ENCODE measurements at regions not wholly inside any gene's neighbourhood (a gene's known extent, or its start where the extent isn't known, plus 50 kb on each side); places are given as distances from the start of the nearest gene placed in this dataset.

GRCh38 chr14:61171727-61172126 is 109.4 kb downstream of the TMEM30B start:
- no peak for DNase-seq (ENCODE audit: low read depth)
- no peak for TF ChIP-seq CTCF (conservative IDR thresholded peaks at IDR 0.05; ENCODE audit: low read depth, low read length)
- no peak overlapping the region for H3K4me3 ChIP-seq (ENCODE audit: low read depth, low read length)

- no peak overlapping the region for H3K4me3 ChIP-seq (ENCODE audit: low read depth, low read length)
- DNase-seq (ENCODE audit: low read depth): no peak
- no peak for TF ChIP-seq CTCF (conservative IDR thresholded peaks at IDR 0.05; ENCODE audit: low read depth, low read length)
Measured at GRCh38 chr14:61168141-61168540, 113.0 kb downstream of the TMEM30B start.

GRCh38 chr14:61167642-61168041 is 113.5 kb downstream of the TMEM30B start:
- TF ChIP-seq CTCF (conservative IDR thresholded peaks at IDR 0.05; ENCODE audit: low read depth, low read length): no peak
- H3K4me3 ChIP-seq (ENCODE audit: low read depth, low read length): no peak overlapping the region
- no peak for DNase-seq (ENCODE audit: low read depth)

- no peak for TF ChIP-seq CTCF (conservative IDR thresholded peaks at IDR 0.05; ENCODE audit: low read depth, low read length)
- no peak for DNase-seq (ENCODE audit: low read depth)
- no peak overlapping the region for H3K4me3 ChIP-seq (ENCODE audit: low read depth, low read length)
Measured at GRCh38 chr14:61160798-61161197, 120.3 kb downstream of the TMEM30B start.

- no peak overlapping the region for H3K4me3 ChIP-seq (ENCODE audit: low read depth, low read length)
- no peak for DNase-seq (ENCODE audit: low read depth)
- no peak for TF ChIP-seq CTCF (conservative IDR thresholded peaks at IDR 0.05; ENCODE audit: low read depth, low read length)
Measured at GRCh38 chr14:61154641-61155040, 126.5 kb downstream of the TMEM30B start.

- TF ChIP-seq CTCF (conservative IDR thresholded peaks at IDR 0.05; ENCODE audit: low read depth, low read length): no peak
- no peak for DNase-seq (ENCODE audit: low read depth)
- H3K4me3 ChIP-seq (ENCODE audit: low read depth, low read length): no peak overlapping the region
Measured at GRCh38 chr14:61153914-61154545, 127.1 kb downstream of the TMEM30B start.

- no peak for TF ChIP-seq CTCF (conservative IDR thresholded peaks at IDR 0.05; ENCODE audit: low read depth, low read length)
- no peak for DNase-seq (ENCODE audit: low read depth)
- no peak overlapping the region for H3K4me3 ChIP-seq (ENCODE audit: low read depth, low read length)
Measured at GRCh38 chr14:61153431-61153830, 127.7 kb downstream of the TMEM30B start.
